ENCODE measurements at regions not wholly inside any gene's neighbourhood (a gene's known extent, or its start where the extent isn't known, plus 50 kb on each side); places are given as distances from the start of the nearest gene placed in this dataset.
"Not testable (repeated sequence)": the region's sequence is repeated elsewhere in the genome, so short reads cannot be mapped to it uniquely, and the experiment has no call there.

DNA sequence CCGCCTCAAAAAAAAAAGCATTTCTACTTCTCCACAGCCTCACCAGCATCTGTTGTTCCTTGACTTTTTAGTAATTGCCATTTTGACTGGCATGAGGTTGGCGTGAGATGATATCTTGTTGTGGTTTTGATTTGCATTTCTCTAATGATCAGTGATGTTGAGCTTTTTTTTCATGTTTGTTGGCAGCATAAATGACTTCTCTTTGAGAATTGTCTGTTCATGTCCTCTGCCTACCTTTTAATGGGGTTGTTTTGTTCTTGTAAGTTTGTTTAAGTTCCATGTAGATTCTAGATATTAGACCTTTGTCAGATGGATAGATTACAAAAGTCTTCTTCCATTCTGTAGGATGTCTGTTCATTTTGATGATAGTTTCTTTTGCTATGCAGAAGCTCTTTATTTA lies 182.9 kb downstream of the FOXG1 start:
- no peak for DNase-seq

GRCh38 chr14:28952161-28952560 lies 185.6 kb downstream of the FOXG1 start:
- DNase-seq = no peak

DNA sequence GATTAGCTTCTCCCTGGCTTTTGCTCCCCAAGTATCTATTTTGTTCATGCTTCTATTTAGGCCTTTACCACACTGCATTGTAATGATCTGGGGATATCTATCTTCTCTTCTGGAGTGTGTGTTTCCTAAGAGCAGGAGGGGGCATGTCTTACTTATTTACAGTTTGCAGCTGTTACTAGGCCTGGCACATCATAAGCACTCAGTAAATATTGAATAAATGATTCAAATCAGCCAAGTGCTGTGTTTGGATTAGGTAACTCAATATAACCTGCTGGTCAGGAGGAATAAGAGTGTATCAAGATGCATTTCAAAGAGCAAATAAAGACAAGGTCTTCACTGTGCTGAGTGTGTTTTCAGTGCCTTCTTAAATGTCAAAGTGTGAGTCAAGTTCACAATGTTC lies 186.1 kb downstream of the FOXG1 start:
- DNase-seq = peak; percentile 40

DNA sequence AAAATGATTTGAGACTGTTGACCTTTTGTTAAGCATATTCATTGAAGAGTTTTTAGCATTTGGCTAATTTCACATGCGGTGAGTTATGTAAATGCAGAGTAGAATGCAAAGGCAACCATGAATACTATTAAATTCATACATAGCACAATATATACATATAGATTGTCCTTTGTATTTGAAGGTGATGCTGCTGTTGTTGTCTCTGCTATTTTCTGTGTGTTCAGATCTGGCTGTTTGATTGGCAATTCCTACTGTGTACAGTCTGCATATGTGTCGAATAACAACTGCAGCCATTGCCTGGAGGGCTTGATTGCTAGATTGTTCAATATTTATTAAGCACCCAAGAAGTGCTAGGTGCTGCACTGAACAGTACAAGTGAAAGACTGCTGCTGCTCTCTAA lies 187.4 kb downstream of the FOXG1 start:
- no peak for DNase-seq

GRCh38 chr14:28966416-28967233 lies 200.0 kb downstream of the FOXG1 start:
- no peak for DNase-seq

DNA sequence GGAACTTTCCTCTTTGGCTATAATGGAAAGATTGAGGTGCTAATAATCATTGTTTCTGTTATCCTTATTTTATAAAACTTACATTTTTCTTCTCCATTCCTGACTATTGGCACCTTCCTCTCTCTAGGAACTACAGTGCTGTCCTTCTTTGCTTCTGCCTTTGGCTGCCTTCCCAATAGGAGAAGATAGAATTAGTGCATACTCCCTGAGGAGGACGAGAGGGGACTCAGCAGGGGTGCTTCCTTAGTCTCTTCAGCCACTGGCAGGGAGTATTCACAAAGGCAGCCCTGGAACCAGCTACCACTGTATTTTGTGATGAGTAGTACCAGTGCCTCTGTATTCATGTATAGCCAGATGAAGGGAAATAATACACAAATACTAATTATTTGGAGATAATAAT lies 208.5 kb downstream of the FOXG1 start:
- DNase-seq = no peak

- DNase-seq = no peak
Observed at GRCh38 chr14:28982228-28982627, 215.6 kb downstream of the FOXG1 start.

DNA sequence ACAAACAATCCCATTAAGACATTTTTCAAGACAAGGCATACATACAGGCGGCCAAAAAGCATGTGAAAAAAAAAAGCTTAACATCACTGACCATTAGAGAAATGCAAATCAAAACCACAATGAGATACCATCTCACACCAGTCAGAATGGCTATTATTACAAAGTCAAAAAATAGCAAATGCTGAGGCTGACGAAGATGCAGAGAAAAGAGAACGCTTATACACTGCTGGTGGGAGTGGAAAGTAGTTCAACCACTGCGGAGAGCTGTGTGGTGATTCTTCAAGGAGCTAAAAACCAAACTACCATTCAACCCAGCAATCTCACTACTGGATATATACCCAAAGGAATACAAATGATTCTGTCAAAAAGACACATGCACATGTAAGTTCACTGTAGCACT lies 216.7 kb downstream of the FOXG1 start:
- no peak for DNase-seq

DNA sequence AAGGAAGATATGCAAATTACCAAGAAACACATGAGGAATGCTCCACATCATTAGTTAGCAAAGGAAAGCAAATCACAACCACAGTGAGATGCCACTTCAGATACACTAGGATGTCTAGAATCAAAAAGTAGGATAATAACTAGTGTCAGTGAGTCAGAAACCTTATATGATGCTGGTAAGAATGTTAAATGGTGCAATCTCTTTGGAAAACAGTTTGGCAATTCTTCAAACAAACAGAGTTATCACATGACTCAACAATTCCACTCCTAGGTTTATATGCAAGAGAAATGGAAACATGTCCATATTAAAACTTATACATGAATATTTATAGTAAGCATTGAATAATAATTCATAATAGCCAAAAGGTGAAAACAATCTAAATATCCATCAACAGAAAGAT lies 220.9 kb downstream of the FOXG1 start:
- no peak for DNase-seq

DNA sequence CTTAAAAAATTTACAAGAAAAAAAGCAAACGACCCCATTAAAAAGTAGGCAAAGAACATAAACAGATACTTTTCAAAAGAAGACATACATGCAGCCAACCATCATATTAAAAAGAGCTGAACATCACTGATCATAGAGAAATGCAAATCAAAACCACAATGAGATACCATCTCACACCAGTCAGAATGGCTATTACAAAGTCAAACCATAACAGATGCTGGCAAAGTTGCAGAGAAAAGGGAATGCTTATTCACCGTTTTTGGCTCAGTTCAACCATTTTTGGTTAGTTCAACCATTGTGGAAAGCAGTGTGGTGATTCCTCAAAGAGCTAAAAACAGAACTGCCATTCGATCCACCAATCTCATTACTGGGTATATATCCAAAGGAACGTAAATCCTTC lies 230.6 kb downstream of the FOXG1 start:
- DNase-seq = not testable (repeated sequence)

DNA sequence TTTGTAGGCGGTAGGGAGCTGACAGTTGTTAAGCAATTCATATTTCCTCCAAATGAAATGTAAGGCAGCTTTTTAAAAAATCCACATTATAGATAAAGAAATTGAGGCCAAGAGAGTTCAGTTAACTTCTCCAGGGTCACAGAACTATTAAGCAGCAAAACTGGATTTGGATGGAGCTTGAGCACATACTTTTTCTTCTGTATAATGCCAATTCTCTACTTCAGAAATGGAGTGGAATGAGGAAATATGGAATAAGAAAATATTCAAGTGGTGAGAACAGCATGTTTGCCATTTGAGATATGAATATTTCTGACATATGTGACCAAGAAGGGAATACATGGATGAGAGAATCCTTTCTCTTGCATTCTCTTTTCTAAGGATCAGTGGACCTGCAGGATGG lies 233.1 kb downstream of the FOXG1 start:
- DNase-seq = no peak

DNA sequence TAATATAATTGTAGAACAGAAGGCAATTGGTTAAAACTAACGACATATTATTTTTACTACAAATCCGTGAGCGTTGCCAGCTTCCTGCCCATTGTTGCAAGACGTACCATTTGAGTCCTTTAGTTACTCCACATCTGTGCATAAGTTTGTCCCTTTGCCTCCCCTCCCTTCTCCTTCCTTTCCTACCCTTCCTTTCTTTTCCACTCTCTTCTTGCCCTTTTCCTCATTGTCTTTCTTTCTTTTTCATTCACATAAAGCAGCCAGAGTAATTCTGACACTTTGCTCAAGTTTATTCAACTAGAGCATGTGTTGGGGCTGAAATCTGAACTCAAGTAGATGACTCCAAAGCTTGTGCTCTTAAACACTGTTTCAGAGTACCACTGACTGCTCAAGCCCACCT lies 239.1 kb downstream of the FOXG1 start:
- no peak for DNase-seq

DNA sequence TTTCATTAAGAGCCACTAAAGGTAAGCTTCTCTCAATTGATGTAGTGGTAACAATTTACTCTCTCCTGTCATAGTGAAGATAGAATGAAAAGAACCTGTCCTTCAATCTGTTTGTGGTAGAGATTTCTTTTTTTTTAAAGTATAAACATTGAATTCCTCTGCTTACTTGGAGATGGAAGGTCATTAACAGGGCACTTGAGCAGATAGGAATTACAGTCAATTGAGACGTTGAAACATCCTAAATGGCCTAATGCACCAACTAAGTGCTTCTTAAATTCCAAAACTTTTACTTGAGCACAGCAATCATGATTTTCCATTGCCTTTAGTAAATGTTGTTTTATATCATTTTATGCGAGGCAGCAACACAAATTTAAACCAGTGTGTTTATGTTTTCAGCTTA lies 241.4 kb downstream of the FOXG1 start:
- DNase-seq = no peak

- DNase-seq = peak; percentile 59
Observed at GRCh38 chr14:29016050-29016900, 249.7 kb downstream of the FOXG1 start.

DNA sequence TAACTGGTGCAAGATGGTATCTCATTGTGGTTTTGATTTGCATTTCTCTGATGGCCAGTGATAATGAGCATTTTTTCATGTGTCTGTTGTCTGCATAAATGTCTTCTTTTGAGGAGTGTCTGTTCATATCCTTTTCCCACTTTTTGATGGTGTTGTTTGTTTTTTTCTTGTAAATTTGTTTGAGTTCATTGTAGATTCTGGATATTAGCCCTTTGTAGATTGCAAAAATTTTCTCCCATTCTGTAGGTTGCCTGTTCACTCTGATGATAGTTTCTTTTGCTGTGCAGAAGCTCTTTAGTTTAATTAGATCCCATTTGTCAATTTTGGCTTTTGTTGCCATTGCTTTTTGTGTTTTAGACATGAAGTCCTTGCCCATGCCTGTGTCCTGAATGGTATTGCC lies 256.9 kb downstream of the FOXG1 start:
- not testable (repeated sequence) for DNase-seq

GRCh38 chr14:29027441-29027840 lies 260.9 kb downstream of the FOXG1 start:
- not testable (repeated sequence) for DNase-seq

- DNase-seq = not testable (repeated sequence)
Observed at GRCh38 chr14:29027941-29028705, 261.5 kb downstream of the FOXG1 start.

DNA sequence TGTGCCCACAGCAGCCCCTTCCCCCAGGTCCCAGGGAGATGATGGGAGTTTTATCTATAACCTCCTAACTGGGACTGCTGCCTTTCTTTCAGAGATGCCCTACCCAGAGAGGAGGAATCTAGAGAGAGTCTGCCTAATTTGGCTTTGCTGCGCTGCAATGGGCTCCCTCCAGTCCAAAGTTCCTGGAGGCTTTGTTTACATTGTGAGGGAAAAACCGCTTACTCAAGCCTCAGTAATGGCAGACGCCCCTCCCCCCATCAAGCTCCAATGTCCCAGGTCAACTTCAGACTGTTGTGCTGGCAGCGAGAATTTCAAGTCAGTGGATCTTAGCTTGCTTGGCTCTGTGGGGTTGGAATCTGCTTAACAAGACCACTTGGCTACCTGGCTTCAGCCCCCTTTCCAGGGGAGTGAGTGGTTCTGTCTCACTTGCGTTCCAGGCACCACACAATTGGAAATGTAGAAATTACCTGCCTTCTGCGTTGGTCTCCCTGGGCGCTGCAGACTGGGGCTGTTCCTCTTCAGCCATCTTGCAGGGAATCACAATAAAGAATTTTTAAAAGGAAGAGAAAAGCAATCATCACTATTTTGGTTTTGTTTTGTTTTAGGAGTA lies 262.5 kb downstream of the FOXG1 start:
- no peak for DNase-seq

- no peak for DNase-seq
Observed at GRCh38 chr14:29030121-29030520, 263.5 kb downstream of the FOXG1 start.

DNA sequence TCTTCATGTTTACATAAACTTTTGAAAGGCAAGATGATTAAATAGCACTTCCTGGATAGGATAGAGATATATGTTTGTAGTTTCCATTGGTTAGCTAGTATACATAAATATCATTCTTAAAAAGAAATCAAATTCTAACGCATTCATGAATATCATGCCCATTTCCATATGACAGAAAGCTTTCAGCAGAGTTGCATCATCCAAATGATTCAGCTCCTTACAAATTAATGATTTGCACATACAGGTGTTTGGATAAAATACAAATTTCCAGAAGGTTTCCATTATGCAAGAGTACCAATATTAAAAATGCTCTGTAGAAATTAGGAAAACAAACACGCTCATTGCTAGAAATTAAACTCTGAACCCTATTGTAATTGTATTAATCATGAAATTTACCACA lies 264.4 kb downstream of the FOXG1 start:
- no peak for DNase-seq

GRCh38 chr14:29035134-29035533 lies 268.5 kb downstream of the FOXG1 start:
- no peak for DNase-seq

GRCh38 chr14:29037411-29037810 lies 270.8 kb downstream of the FOXG1 start:
- no peak for DNase-seq

DNA sequence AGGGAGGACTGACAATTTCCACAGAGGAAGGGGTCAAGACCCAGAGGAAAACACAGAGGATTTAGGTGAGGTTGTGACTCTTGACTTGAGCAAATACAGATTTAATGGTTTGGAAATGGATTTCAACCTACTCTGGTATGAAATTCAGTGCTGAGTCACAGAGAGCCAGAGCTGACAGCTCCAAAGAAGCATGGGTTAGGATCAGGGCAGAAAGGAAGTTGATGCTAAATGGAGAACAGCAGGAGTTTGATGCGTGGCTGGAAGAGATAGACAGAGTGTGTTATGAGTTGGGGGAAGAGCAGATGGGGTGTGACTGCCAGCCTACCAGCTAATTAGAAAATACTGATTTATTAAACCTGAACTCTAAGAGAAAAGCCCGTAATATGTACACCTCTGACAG lies 272.6 kb downstream of the FOXG1 start:
- DNase-seq = no peak

Data from NCI-H1092 (cell line).